Body of pancreas (tissue), 4 donors: ENCODE measurements at regions not wholly inside any gene's neighbourhood (a gene's known extent, or its start where the extent isn't known, plus 50 kb on each side); places are given as distances from the start of the nearest gene placed in this dataset.
"Not testable (repeated sequence)": the region's sequence is repeated elsewhere in the genome, so short reads cannot be mapped to it uniquely, and the experiment has no call there.

Experiments used
- ATAC-seq: fragments of 150-250 bp; one replicate; pipeline ENCODE4 v1.9.1; 2016
- DNase-seq, 4 donors: peaks; one replicate each; pipeline ENCODE4 v3.0.0-alpha.2; 2019
- H3K27ac ChIP-seq, 4 donors: fragments of 200-600 bp; sonication (generic); 1 replicate in 3 of 4; 2 replicates in 1 of 4; pipeline versions ENCODE4 v1.5.1 to v1.6.1; 2016 to 2019; ENCODE audit warnings: mild to moderate bottlenecking in 1 of 4, mixed read lengths in 1 of 4, moderate library complexity in 1 of 4
- H3K27me3 ChIP-seq, 2 donors: fragments of 200-600 bp; sonication (generic); one replicate each; pipeline ENCODE4 v1.6.0; 2016; ENCODE audit warnings: mild to moderate bottlenecking in 1 of 2
- H3K36me3 ChIP-seq, 2 donors: fragments of 200-600 bp; sonication (generic); replicated peaks in 1 of 2; 2 replicates each; pipeline ENCODE4 v1.5.1; 2016; ENCODE audit warnings: low read depth in 2 of 2; ENCODE audit not compliant: insufficient read depth in 1 of 2
- H3K4me1 ChIP-seq: fragments of 200-600 bp; sonication (generic); one replicate; pipeline ENCODE4 v1.6.0; 2016
- H3K4me3 ChIP-seq, 2 donors: fragments of 200-600 bp; sonication (generic); 1 replicate in 1 of 2; 2 replicates in 1 of 2; pipeline ENCODE4 v1.5.1; 2016 to 2019
- H3K9me3 ChIP-seq, 3 donors: fragments of 200-600 bp; sonication (generic); 1 replicate in 2 of 3; 2 replicates in 1 of 3; pipeline ENCODE4 v1.5.1; 2016
- WGBS, 2 donors: methylation state at CpG; one replicate each; pipeline ENCODE4 v1.1.5; 2017; 5-methylcytosine and 5-hydroxymethylcytosine counted together
- intact Hi-C: fragments of 100-400 bp; cut with DNase I; formaldehyde crosslinking; loops from one replicate; pipeline ENCODE4 v1.15.1; 2023

DNA sequence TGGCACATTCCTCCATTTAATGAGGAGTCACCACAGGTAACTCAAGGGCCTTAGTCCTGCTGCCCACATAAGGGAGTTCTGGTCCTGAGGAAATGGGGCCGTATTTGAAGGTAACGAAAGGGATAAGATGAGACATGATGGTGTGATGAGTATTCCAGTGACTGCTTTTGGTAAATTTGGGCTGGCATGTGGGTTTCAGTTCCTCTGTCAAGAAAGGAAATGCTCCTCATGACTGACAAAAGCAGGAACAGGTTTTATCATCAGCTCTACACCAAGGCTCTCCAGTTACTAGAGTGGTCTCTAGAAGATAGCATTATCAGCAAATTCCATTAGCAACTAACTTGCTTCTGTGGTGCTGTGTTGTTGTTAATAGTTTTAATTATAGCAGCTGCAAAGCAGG is 161.8 kb upstream of the PTPN20 start:
- DNase-seq, H3K27me3 ChIP-seq, H3K9me3 ChIP-seq, H3K36me3 ChIP-seq, ATAC-seq, H3K4me1 ChIP-seq, H3K4me3 ChIP-seq, intact Hi-C loops, H3K27ac ChIP-seq: not testable (repeated sequence)
- 78 to 100% methylated on average over 2 of the region's 2 CpGs for WGBS, 2 donors

GRCh38 chr10:46753763-46754162 is 157.5 kb upstream of the PTPN20 start:
- H3K4me1 ChIP-seq, DNase-seq, H3K4me3 ChIP-seq, H3K27ac ChIP-seq, intact Hi-C loops, H3K27me3 ChIP-seq, H3K9me3 ChIP-seq, H3K36me3 ChIP-seq, ATAC-seq: not testable (repeated sequence)
- WGBS, 2 donors, result 45 to 50% methylated on average over 1 to 2 of the region's 5 CpGs

DNA sequence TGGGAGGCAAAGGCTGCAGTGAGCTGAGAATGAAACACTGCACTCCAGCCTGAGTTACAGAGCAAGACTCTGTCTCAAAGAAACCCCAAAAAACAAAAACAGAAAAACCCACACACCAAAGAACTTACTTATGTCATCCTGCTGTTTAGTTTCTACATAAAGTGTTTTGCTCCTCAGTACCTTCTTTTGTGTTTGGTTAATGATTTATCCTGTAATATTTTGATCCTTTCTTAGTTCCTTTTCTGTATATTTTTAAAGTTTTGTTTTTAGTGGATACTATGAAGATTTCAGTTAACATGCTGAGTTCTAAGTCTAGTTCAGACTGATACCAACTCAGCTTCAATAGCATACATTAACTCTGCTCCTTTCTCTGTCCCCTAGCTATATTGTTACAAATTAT is 149.8 kb upstream of the PTPN20 start:
- ATAC-seq, DNase-seq, H3K4me1 ChIP-seq, H3K36me3 ChIP-seq, H3K27me3 ChIP-seq, H3K4me3 ChIP-seq, H3K9me3 ChIP-seq, H3K27ac ChIP-seq, intact Hi-C loops: not testable (repeated sequence)

DNA sequence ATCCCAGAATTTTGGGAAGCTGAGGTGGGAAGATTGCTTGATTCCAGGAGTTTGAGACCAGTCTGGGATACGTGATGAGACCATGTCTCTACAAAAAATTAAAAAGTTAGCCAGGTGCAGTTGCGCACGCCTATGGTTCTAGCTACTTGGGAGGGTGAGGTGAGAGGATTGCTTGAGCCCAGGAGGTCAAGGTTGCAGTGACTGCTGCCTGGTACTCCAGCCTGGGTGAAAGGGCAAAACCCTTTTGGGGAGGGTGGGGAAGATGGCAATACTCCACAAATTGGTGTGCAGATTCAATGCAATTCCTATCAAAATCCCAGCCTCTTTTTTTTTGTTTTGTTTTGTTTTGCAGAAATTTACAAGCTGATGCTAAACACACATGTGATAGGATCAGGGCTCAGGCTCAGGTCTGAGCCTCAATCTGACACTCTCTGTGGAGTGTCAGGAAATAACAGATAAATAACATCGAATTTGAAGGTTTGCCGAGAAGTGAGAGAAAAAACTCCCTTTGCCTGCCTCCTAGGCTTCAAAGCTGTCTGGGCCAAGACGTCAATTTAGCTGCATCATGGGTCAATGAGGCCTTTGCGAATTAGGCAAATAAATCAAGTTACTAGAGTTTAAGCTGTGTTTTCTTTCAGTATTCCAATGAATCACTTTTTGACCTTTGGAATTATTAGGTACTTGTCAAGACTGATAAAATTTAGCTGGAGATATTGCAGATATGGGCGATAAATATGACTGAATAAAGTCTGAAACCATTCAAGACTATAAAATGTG is 142.5 kb upstream of the PTPN20 start:
- intact Hi-C loops, DNase-seq, H3K4me3 ChIP-seq, H3K27me3 ChIP-seq, H3K4me1 ChIP-seq, H3K36me3 ChIP-seq, H3K27ac ChIP-seq, ATAC-seq, H3K9me3 ChIP-seq: not testable (repeated sequence)
- 6 to 67% methylated on average over 2 to 4 of the region's 8 CpGs for WGBS, 2 donors

- intact Hi-C loops, ATAC-seq: not testable (repeated sequence)
- WGBS, 2 donors, result 100% methylated on average over 5 of the region's 15 CpGs; no CpG with 5 or more reads in 1 of the 2 donors
Observed at GRCh38 chr10:46773178-46773896, 137.9 kb upstream of the PTPN20 start.

GRCh38 chr10:46773897-46774236 is 137.4 kb upstream of the PTPN20 start:
- ATAC-seq, intact Hi-C loops, H3K4me3 ChIP-seq: not testable (repeated sequence)

More at GRCh38 chr10:46773178-46773896, 137.9 kb upstream of the PTPN20 start:
- not testable (repeated sequence) for H3K9me3 ChIP-seq, H3K27me3 ChIP-seq, H3K36me3 ChIP-seq, H3K27ac ChIP-seq, DNase-seq, H3K4me1 ChIP-seq, H3K4me3 ChIP-seq

DNA sequence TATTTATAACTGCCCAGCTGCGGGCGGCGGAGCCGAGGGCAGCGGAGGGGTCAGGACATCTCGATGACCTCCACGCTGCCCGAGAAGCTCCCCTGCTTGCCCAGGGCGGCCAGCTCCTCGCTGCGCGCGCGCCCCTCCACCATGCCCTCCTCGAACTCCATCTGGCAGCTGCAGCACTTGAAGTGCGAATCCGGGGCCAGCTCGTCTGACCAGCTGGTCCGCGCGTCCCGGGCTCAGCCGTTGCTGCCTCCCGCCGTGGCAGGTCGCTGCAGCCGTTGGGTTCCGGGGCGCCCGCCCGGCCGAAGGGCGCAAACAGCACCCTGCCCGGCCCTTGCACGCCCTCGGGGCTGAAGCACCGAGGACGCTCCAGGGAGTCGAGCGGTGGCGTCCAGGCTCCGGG is 136.9 kb upstream of the PTPN20 start:
- H3K4me3 ChIP-seq, H3K9me3 ChIP-seq, H3K27me3 ChIP-seq, DNase-seq, H3K4me1 ChIP-seq, H3K27ac ChIP-seq, ATAC-seq, intact Hi-C loops, H3K36me3 ChIP-seq: not testable (repeated sequence)
- WGBS, 2 donors, result no CpG with 5 or more reads among the region's 42 CpGs

More at GRCh38 chr10:46773897-46774236, 137.4 kb upstream of the PTPN20 start:
- not testable (repeated sequence) for H3K4me1 ChIP-seq, DNase-seq, H3K9me3 ChIP-seq, H3K27ac ChIP-seq, H3K36me3 ChIP-seq, H3K27me3 ChIP-seq
- 62 to 89% methylated on average over 7 to 13 of the region's 14 CpGs for WGBS, 2 donors

DNA sequence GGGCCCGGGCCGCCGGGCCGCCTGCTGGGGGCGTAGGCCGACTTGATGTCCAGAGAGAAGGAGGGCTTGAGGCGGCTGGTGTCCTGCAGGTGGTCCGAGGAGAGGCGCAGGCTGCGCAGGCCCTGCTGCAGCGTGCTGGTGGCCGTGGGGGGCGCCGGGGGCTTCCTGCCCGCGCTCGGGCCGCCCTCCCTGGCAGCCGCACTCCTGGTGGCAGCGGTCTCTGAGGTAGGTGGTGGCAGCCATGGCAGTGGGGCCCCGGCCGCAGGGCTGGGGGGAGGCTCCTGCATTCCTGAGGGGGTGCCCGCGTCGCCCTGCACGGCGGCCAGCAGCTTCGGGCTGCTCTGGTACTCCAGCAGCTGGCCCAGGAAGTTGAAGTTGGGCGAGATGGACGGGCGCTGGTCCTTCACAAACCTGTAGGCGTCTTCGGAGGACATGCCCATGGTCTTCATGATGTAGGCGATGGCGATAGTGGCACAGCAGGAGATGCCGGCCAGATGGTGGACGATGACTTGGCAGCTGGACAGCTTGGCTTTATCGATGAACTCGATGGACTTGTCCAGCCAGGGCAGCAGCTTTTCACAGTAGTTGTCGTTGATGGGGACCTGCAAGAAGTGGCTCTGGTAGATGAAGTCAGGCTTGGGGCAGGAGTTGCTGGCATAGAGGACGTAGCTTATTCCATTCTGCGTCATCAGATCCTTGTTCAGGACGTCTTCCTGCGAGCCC is 136.1 kb upstream of the PTPN20 start:
- DNase-seq, ATAC-seq, H3K27ac ChIP-seq, H3K4me3 ChIP-seq, H3K4me1 ChIP-seq, H3K9me3 ChIP-seq, intact Hi-C loops, H3K36me3 ChIP-seq, H3K27me3 ChIP-seq: not testable (repeated sequence)
- 100% methylated on average over 2 to 7 of the region's 44 CpGs for WGBS, 2 donors

DNA sequence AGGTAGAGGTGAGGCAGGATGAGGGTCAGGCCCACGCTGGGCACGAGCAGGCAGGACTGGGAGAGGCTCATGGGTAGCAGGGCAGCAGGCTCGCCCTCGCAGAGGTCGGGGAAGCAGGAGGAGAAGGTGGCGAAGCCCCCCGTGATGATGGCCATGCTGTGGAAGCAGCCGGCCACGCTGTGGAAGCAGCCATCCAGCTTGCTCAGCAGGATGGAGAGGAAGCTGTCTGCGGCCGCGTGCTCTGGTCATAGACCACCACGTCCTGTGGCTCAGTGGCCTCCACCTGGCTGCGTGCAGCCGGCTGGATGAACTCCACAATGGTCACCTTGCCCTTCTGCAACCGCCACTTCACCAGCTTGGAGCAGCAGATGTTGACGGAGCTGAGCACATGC is 135.6 kb upstream of the PTPN20 start:
- DNase-seq, intact Hi-C loops, H3K27me3 ChIP-seq, H3K4me3 ChIP-seq, H3K9me3 ChIP-seq, H3K27ac ChIP-seq, H3K36me3 ChIP-seq, ATAC-seq, H3K4me1 ChIP-seq: not testable (repeated sequence)
- WGBS, 2 donors, result 96 to 98% methylated on average over 9 to 14 of the region's 17 CpGs

- peak; percentile 77 to 91 (median 84) for DNase-seq
- Histone ChIP-seq H3K27ac (peak overlapping the region in 1 of 4 donors; percentile 11), H3K4me1 (peaks cover 15% of the 10 kb centered on the region)
- H3K36me3 ChIP-seq, H3K4me3 ChIP-seq, H3K9me3 ChIP-seq, H3K27me3 ChIP-seq, intact Hi-C loops: not testable (repeated sequence)
- ATAC-seq, result peak; percentile 81
- 25% methylated on average over 9 of the region's 9 CpGs; no CpG with 5 or more reads in 1 of the 2 donors for WGBS, 2 donors
Observed at GRCh38 chr10:46779571-46779970, 131.7 kb upstream of the PTPN20 start.

DNA sequence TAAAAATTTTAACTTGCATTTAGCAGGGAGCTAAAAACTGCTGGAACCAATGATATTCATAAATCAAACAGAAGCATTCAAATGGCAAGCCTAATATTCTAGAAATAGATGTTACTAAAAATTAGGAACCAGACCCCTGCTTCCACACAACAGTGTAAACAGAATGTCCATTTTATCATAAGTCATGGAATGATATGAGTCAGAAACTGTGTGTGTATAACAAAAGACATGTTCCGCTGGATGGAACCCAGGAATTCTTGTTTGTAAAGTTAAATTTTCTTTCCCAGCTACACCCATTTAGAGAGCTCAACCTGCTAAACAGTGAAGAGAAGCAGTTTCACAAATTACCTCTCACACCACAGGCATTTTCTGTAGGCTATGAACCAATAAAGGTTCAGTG is 131.1 kb upstream of the PTPN20 start:
- intact Hi-C loops, DNase-seq, H3K9me3 ChIP-seq, H3K27me3 ChIP-seq, H3K27ac ChIP-seq, H3K36me3 ChIP-seq, H3K4me3 ChIP-seq: not testable (repeated sequence)
- peaks cover 15% of the 10 kb centered on the region for H3K4me1 ChIP-seq
- WGBS, 2 donors, result 29 to 35% methylated on average over 1 of the region's 1 CpG
- ATAC-seq, result peak; percentile 54
